HG02571 (cell line): ENCODE measurements at regions not wholly inside any gene's neighbourhood (a gene's known extent, or its start where the extent isn't known, plus 50 kb on each side); places are given as distances from the start of the nearest gene placed in this dataset.
A peak's percentile ranks its signal among the peaks of the same experiment; 100 is the strongest.

ENCODE experiments used
- ATAC-seq: cut with Tn5 transposase; IDR thresholded peaks from one replicate; pipeline ENCODE4 v1.9.1; 2021; ENCODE audit warnings: mild to moderate bottlenecking, moderate library complexity; ENCODE audit not compliant: unreplicated experiment

- no peak for ATAC-seq
These were observed 352.3 kb upstream of the KLF6 start for GRCh38 chr10:4137299-4137698.

- peak; percentile 91 for ATAC-seq
These were observed 351.1 kb upstream of the KLF6 start for GRCh38 chr10:4136121-4136520.

- no peak for ATAC-seq
These were observed 347.2 kb upstream of the KLF6 start for GRCh38 chr10:4132216-4132556.

GRCh38 chr10:4131407-4132215 is 346.6 kb upstream of the KLF6 start:
- peak; percentile 44 for ATAC-seq

- no peak for ATAC-seq
These were observed 345.7 kb upstream of the KLF6 start for GRCh38 chr10:4130685-4131084.

- ATAC-seq: no peak
These were observed 345.0 kb upstream of the KLF6 start for GRCh38 chr10:4129866-4130477.

- peak; percentile 52 for ATAC-seq
These were observed 342.7 kb upstream of the KLF6 start for GRCh38 chr10:4127518-4128315.

- ATAC-seq: no peak
These were observed 340.8 kb upstream of the KLF6 start for GRCh38 chr10:4125776-4126175.

GRCh38 chr10:4121502-4122380 is 336.7 kb upstream of the KLF6 start:
- peak; percentile 73 for ATAC-seq

GRCh38 chr10:4120096-4120853 is 335.3 kb upstream of the KLF6 start:
- ATAC-seq: no peak

GRCh38 chr10:4119107-4119506 is 334.1 kb upstream of the KLF6 start:
- ATAC-seq: no peak

GRCh38 chr10:4117604-4118003 is 332.6 kb upstream of the KLF6 start:
- ATAC-seq: no peak

- ATAC-seq: no peak
These were observed 326.6 kb upstream of the KLF6 start for GRCh38 chr10:4111643-4112042.

- ATAC-seq: no peak
These were observed 324.5 kb upstream of the KLF6 start for GRCh38 chr10:4109469-4109868.

GRCh38 chr10:4108693-4109092 is 323.7 kb upstream of the KLF6 start:
- no peak for ATAC-seq

GRCh38 chr10:4107285-4107851 is 322.4 kb upstream of the KLF6 start:
- no peak for ATAC-seq

GRCh38 chr10:4103603-4104002 is 318.6 kb upstream of the KLF6 start:
- ATAC-seq: no peak

GRCh38 chr10:4102802-4103344 is 317.9 kb upstream of the KLF6 start:
- no peak for ATAC-seq

GRCh38 chr10:4101918-4102654 is 317.1 kb upstream of the KLF6 start:
- no peak for ATAC-seq
